HCT116 (cell line): ENCODE measurements at regions not wholly inside any gene's neighbourhood (a gene's known extent, or its start where the extent isn't known, plus 50 kb on each side); places are given as distances from the start of the nearest gene placed in this dataset.

Experiments
- ATAC-seq: fragments of 200-7000 bp; cut with Tn5 transposase; 2 replicates; pipeline ENCODE4 v1.9.1; 2020; ENCODE audit warnings: mild to moderate bottlenecking, moderate library complexity
- BruUV-seq: library from RNA; stranded (reverse); fragments of 400-500 nt; replicated peaks from 2 replicates; lab custom pipeline; 2021; lab: Mats Ljungman, UMichigan
- CTCF ChIA-PET: fragments of 300-600 bp; sonication (Branson Sonifier 250); formaldehyde crosslinking; loops from one replicate; lab custom pipeline; 2021; ENCODE audit warnings: antibody characterized with exemption; lab: Charles Lee
- POLR2A ChIA-PET: fragments of 300-600, 350-600 bp; sonication (Branson Sonifier 250); formaldehyde crosslinking; loops from one replicate; lab custom pipeline; 2021; ENCODE audit warnings: antibody characterized with exemption; lab: Charles Lee
- RAD21 ChIA-PET, 2 experiments: fragments of 300-600 bp; sonication (Branson Sonifier 250); formaldehyde crosslinking; loops; one replicate each; lab custom pipeline; 2023; ENCODE audit warnings: low total read pairs in 2 of 2; ENCODE audit not compliant: uncharacterized antibody in 2 of 2, unreplicated experiment in 2 of 2, low non-redundant PET in 1 of 2; lab: Charles Lee
- DNase-seq: peaks from one replicate; pipeline ENCODE4 v3.0.0-alpha.2; 2010; ENCODE audit warnings: low read depth, low spot score
- H2AFZ ChIP-seq: fragments of 200-600 bp; shearing (Covaris generic), sonication (generic); 2 replicates; pipeline ENCODE4 v1.6.1; 2017; ENCODE audit warnings: low read depth, mixed run types, mixed read lengths, antibody characterized with exemption, low read length; ENCODE audit not compliant: poor library complexity, severe bottlenecking
- H3K27ac ChIP-seq: 2 replicates; pipeline ENCODE4 v1.5.1; 2012; ENCODE audit warnings: low read depth, low read length
- H3K27me3 ChIP-seq: fragments of 200-600 bp; sonication (generic); 2 replicates; pipeline ENCODE4 v1.6.1; 2016; ENCODE audit warnings: mixed run types, low read length, mixed read lengths; ENCODE audit not compliant: insufficient read depth
- H3K36me3 ChIP-seq, 2 experiments: fragments of 200-500 bp in 1 of 2; fragments of 200-600 bp in 1 of 2; sonication (Bioruptor generic) in 1 of 2; sonication (generic) in 1 of 2; 2 replicates each; pipeline versions ENCODE4 v1.5.1 to v1.6.1; 2014 to 2016; ENCODE audit warnings: low read length in 2 of 2, inconsistent platforms in 1 of 2, mixed read lengths in 1 of 2, mixed run types in 1 of 2; ENCODE audit not compliant: insufficient read depth in 2 of 2, control insufficient read depth in 1 of 2
- H3K4me1 ChIP-seq, 2 experiments: fragments of 200-600 bp in 1 of 2; sonication (generic) in 1 of 2; 2 replicates each; pipeline versions ENCODE4 v1.5.1 to v1.6.1; 2012 to 2017; ENCODE audit warnings: low read length in 2 of 2, inconsistent platforms in 1 of 2, mild to moderate bottlenecking in 1 of 2, mixed read lengths in 1 of 2, mixed run types in 1 of 2, moderate library complexity in 1 of 2; ENCODE audit not compliant: insufficient read depth in 2 of 2, control insufficient read depth in 1 of 2
- H3K4me2 ChIP-seq: fragments of 200-600 bp; sonication (generic); 2 replicates; pipeline ENCODE4 v1.6.1; 2017; ENCODE audit warnings: mixed run types, low read length, mixed read lengths
- H3K4me3 ChIP-seq, 2 experiments: fragments of 200-600 bp in 1 of 2; sonication (generic) in 1 of 2; replicated peaks in 1 of 2; 2 replicates each; pipeline ENCODE4 v1.5.1; 2011 to 2016; ENCODE audit warnings: low read length in 2 of 2, control low read depth in 1 of 2, low read depth in 1 of 2, mild to moderate bottlenecking in 1 of 2, mixed read lengths in 1 of 2, mixed run types in 1 of 2
- H3K79me2 ChIP-seq: fragments of 200-600 bp; sonication (generic); 2 replicates; pipeline ENCODE4 v1.6.1; 2017; ENCODE audit warnings: mild to moderate bottlenecking, mixed run types, low read length, moderate library complexity, mixed read lengths; ENCODE audit not compliant: insufficient read depth
- H3K9ac ChIP-seq: fragments of 200-600 bp; sonication (generic); 2 replicates; pipeline ENCODE4 v1.6.1; 2016; ENCODE audit warnings: low read length, mixed read lengths
- H3K9me2 ChIP-seq: fragments of 200-600 bp; sonication (generic), shearing (Covaris generic); 2 replicates; pipeline ENCODE4 v1.6.1; 2017; ENCODE audit warnings: mixed run types, mild to moderate bottlenecking, moderate library complexity; ENCODE audit not compliant: insufficient read depth
- H3K9me3 ChIP-seq, 2 experiments: fragments of 200-500 bp in 1 of 2; fragments of 200-600 bp in 1 of 2; sonication (Bioruptor generic) in 1 of 2; sonication (generic) in 1 of 2; 2 replicates each; pipeline ENCODE4 v1.6.1; 2014 to 2017; ENCODE audit warnings: low read length in 2 of 2, mixed read lengths in 2 of 2, inconsistent platforms in 1 of 2, low read depth in 1 of 2, mild to moderate bottlenecking in 1 of 2, mixed run types in 1 of 2, moderate library complexity in 1 of 2; ENCODE audit not compliant: control insufficient read depth in 1 of 2, insufficient read depth in 1 of 2
- H4K20me1 ChIP-seq: fragments of 200-600 bp; sonication (generic), shearing (Covaris generic); 2 replicates; pipeline ENCODE4 v1.6.1; 2017; ENCODE audit warnings: mixed run types, mild to moderate bottlenecking, moderate library complexity; ENCODE audit not compliant: insufficient read depth
- ATF3 ChIP-seq: IDR thresholded peaks from 2 replicates; pipeline ENCODE4 v1.6.1; 2012
- CBX3 ChIP-seq: IDR thresholded peaks from 2 replicates; pipeline ENCODE4 v1.6.1; 2012; ENCODE audit warnings: low read depth
- CEBPB ChIP-seq: IDR thresholded peaks from 2 replicates; pipeline ENCODE4 v1.6.1; 2012; ENCODE audit warnings: low read depth
- CTCF ChIP-seq, 3 experiments: fragments of 200-600 bp in 1 of 3; sonication (generic) in 1 of 3; IDR thresholded peaks in 2 of 3; conservative IDR thresholded peaks in 1 of 3; 2 replicates each; pipeline ENCODE4 v1.5.1; 2012 to 2017; ENCODE audit warnings: low read depth in 2 of 3, low read length in 2 of 3, antibody characterized with exemption in 1 of 3, borderline replicate concordance in 1 of 3, control low read depth in 1 of 3, mild to moderate bottlenecking in 1 of 3, mixed read lengths in 1 of 3, mixed run types in 1 of 3, moderate library complexity in 1 of 3; ENCODE audit not compliant: insufficient read depth in 1 of 3
- EGR1 ChIP-seq: IDR thresholded peaks from 2 replicates; pipeline ENCODE4 v1.6.1; 2012; ENCODE audit warnings: low read depth
- EZH2 ChIP-seq: fragments of 200-600 bp; sonication (generic); IDR thresholded peaks from 2 replicates; pipeline ENCODE4 v1.6.1; 2017; ENCODE audit warnings: antibody characterized with exemption, mixed run types
- EZH2phosphoT487 ChIP-seq: fragments of 200-600 bp; IDR thresholded peaks from 2 replicates; pipeline ENCODE4 v1.6.1; 2018; ENCODE audit warnings: antibody characterized with exemption, borderline replicate concordance
- FOSL1 ChIP-seq: IDR thresholded peaks from 2 replicates; pipeline ENCODE4 v1.6.1; 2012; ENCODE audit warnings: low read depth
- MAX ChIP-seq: IDR thresholded peaks from 2 replicates; pipeline ENCODE4 v1.6.1; 2012
- POLR2A ChIP-seq: IDR thresholded peaks from 2 replicates; pipeline ENCODE4 v1.7.0; 2011; ENCODE audit warnings: borderline replicate concordance; ENCODE audit not compliant: insufficient read depth, insufficient read length; ENCODE audit errors: extremely low read depth
- POLR2AphosphoS5 ChIP-seq: IDR thresholded peaks from 2 replicates; pipeline ENCODE4 v1.6.1; 2011; ENCODE audit warnings: mild to moderate bottlenecking, low read depth, low read length, moderate library complexity
- RAD21 ChIP-seq: IDR thresholded peaks from 2 replicates; pipeline ENCODE4 v1.6.1; 2012; ENCODE audit warnings: low read depth, mild to moderate bottlenecking
- SIN3A ChIP-seq: IDR thresholded peaks from 2 replicates; pipeline ENCODE4 v1.6.1; 2012; ENCODE audit warnings: low read depth
- SP1 ChIP-seq: IDR thresholded peaks from 2 replicates; pipeline ENCODE4 v1.6.1; 2012; ENCODE audit warnings: low read depth
- TCF7L2 ChIP-seq: IDR thresholded peaks from 2 replicates; pipeline ENCODE4 v1.7.0; 2011; ENCODE audit warnings: borderline replicate concordance, inconsistent platforms; ENCODE audit not compliant: insufficient read depth, insufficient read length; ENCODE audit errors: extremely low read depth
- YY1 ChIP-seq: IDR thresholded peaks from 2 replicates; pipeline ENCODE4 v1.6.1; 2011; ENCODE audit warnings: low read length, low read depth, moderate library complexity, mild to moderate bottlenecking; ENCODE audit not compliant: insufficient replicate concordance; ENCODE audit errors: extremely low read depth
- ZBTB33 ChIP-seq: IDR thresholded peaks from 2 replicates; pipeline ENCODE4 v1.6.1; 2011; ENCODE audit warnings: mild to moderate bottlenecking, low read length, moderate library complexity; ENCODE audit not compliant: insufficient replicate concordance; ENCODE audit errors: extremely low read depth
- ZNF274 ChIP-seq: fragments of 200-500 bp; sonication (Bioruptor generic); IDR thresholded peaks from 2 replicates; pipeline ENCODE4 v1.6.1; 2014; ENCODE audit warnings: mild to moderate bottlenecking, low read depth, low read length, inconsistent platforms
- intact Hi-C: fragments of 100-400 bp; cut with micrococcal nuclease; formaldehyde crosslinking; loops from 2 replicates; pipeline ENCODE4 v1.10.0; 2022

- no peaks in the 10 kb centered on the region for H3K9me3 ChIP-seq
- no peak for ATAC-seq
- no peak overlapping the region for H2AFZ ChIP-seq
- H3K4me2 ChIP-seq: no peak overlapping the region
- DNase-seq: no peak
- CTCF ChIA-PET: no interaction called here
- H3K27ac ChIP-seq: no peak overlapping the region
- H3K27me3 ChIP-seq: peaks cover 53% of the 10 kb centered on the region; the same call in 1 of the 2 replicates
- RAD21 ChIA-PET: no interaction called here
- no peak overlapping the region for H3K4me3 ChIP-seq
- intact Hi-C loops: no loop called here
- H3K79me2 ChIP-seq: no peaks in the 10 kb centered on the region
- TF ChIP-seq YY1 (no peak), FOSL1 (no peak), ZBTB33 (no peak), CEBPB (no peak), SIN3A (no peak), RAD21 (no peak), SP1 (no peak), ATF3 (no peak), EGR1 (no peak), EZH2 (no peak), MAX (no peak), EZH2phosphoT487 (no peak), TCF7L2 (no peak), CBX3 (no peak), CTCF (IDR thresholded peaks at IDR 0.05 in 2 of 3, conservative IDR thresholded peaks at IDR 0.05 in 1 of 3; ENCODE audit: borderline replicate concordance in 1 of 3, insufficient read depth in 1 of 3, low read depth in 2 of 3, low read length in 2 of 3) (no peak), POLR2A (no peak), POLR2AphosphoS5 (no peak), ZNF274 (no peak)
- POLR2A ChIA-PET: no interaction called here
- H3K36me3 ChIP-seq: no peaks in the 10 kb centered on the region
- H3K9ac ChIP-seq: no peak overlapping the region
- H4K20me1 ChIP-seq: no peaks in the 10 kb centered on the region
- no peaks in the 10 kb centered on the region for H3K9me2 ChIP-seq
- no TSS peak for BruUV-seq
- H3K4me1 ChIP-seq: no peaks in the 10 kb centered on the region
These were observed 249.1 kb downstream of the CEMIP2 start for GRCh38 chr9:71519098-71519696.
